ENCODE measurements at regions not wholly inside any gene's neighbourhood (a gene's known extent, or its start where the extent isn't known, plus 50 kb on each side); places are given as distances from the start of the nearest gene placed in this dataset.

GRCh38 chr6:170177772-170178560 is 112.9 kb downstream of the DLL1 start:
- Histone ChIP-seq H3K27ac (no peak overlapping the region), H3K4me1 (replicated peaks in 1 of 2) (peaks cover 8 to 21% of the 10 kb centered on the region in 2 donors), H3K4me3 (no peak overlapping the region)
- 75 to 100% (median 95%) methylated on average over 2 to 8 of the region's 26 CpGs; no CpG with 5 or more reads in 5 of the 10 experiments for WGBS, 10 experiments
- ATAC-seq (replicated peaks in 6 of 8), result no peak
- in situ Hi-C loops (cut with MboI; ENCODE audit: low pct_unique_long_range_greater_than_20kb in 2 of 9, low sequenced_read_pairs in 9 of 9, unreplicated experiment in 9 of 9), result no loop called here

DNA sequence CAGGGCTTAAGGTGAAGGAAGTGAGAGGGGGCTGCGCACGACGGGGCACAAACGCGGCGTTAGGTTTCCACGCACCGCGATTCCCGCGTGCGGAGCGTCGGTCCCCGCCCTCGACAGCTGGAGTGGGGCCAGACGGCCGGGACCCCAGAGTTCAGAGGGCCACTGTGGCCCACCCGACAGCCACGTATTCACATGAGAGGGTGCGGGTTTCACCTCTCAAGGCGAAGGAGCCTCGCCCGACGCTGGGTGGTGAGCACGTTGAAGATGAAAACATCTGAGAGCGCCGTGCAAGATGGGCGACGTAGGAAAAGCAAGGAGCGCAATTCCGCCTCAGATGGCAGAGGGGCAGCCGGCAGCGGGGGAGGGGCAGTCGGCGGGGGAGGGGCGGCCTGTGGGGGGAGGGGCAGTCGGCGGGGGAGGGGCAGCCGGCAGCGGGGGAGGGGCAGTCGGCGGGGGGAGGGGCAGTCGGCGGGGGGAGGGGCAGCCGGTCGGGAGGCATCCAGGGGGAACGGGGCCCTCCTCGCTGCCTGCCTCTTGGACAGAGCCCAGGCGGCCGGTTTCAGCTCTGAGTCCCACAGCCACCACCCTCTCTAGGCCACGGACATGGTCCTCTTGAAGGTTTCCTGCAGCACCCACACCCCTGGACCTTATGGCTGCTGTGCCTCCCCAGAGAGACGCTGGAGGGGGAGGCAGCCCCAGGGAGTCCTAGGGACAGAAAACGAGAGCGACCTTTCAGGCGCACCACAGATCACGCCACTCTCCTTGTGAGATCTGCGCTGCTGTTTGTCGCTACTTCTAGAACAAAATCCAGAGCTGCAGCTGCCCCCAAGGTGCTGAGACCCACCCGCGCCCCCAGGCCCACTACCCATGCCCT is 113.7 kb downstream of the DLL1 start:
- in situ Hi-C loops (cut with MboI; ENCODE audit: low pct_unique_long_range_greater_than_20kb in 2 of 9, low sequenced_read_pairs in 9 of 9, unreplicated experiment in 9 of 9), result no loop called here
- no peak overlapping the region for H3K4me3 ChIP-seq
- 40 to 90% (median 78%) methylated on average over 1 to 19 of the region's 61 CpGs; no CpG with 5 or more reads in 6 of the 10 experiments for WGBS, 10 experiments
- no peak overlapping the region for H3K27ac ChIP-seq
- H3K4me1 ChIP-seq (replicated peaks in 1 of 2), result peaks cover 15 to 27% of the 10 kb centered on the region in 2 donors
- peak in 1 of 8 experiments; percentile 20 for ATAC-seq (replicated peaks in 6 of 8)

DNA sequence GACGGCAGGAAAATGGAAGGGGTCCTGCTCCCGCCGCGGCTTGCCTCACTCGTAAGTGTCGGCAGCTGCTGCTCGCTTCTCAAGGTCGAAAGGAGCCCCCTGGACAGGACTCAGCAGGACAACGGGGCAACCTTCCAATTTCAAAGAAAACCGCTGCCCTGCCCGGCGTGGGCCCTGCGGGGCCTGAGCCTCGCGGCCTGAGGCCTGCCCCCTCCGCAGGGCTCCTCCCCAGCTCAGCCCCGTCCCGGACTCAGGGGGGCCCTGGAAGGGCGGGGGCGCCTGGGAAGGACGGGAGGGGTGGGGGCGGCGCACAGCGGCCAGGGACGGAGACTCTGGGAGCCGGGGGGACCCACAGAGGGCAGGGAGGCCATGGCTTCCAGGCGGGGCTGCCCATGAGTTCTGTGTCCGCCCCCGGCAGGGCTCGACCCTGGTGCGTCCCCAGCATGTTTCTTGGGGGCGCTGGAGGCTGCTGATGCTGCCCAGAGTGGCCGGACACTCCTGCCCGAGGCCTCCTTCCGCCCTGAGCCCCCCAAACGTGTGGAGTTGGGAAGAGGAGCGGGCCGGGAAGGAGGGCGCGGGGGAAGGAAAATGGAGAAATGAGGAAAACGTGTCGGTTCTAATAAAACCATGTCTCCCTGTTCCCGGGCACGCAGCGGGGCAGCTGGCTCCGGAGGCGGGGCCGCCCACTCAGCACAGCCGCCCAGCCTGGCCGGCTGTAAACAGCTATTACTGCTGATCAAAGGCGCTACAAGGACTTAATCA is 114.6 kb downstream of the DLL1 start:
- ATAC-seq (replicated peaks in 6 of 8), result peak in 2 of 8 experiments; percentile 32 to 35
- H3K4me3 ChIP-seq, result no peak overlapping the region
- WGBS, 10 experiments, result 35 to 90% (median 73%) methylated on average over 1 to 16 of the region's 51 CpGs; no CpG with 5 or more reads in 3 of the 10 experiments
- in situ Hi-C loops (cut with MboI; ENCODE audit: low pct_unique_long_range_greater_than_20kb in 2 of 9, low sequenced_read_pairs in 9 of 9, unreplicated experiment in 9 of 9), result no loop called here
- no peak overlapping the region for H3K27ac ChIP-seq
- peaks cover 15 to 27% of the 10 kb centered on the region in 2 donors for H3K4me1 ChIP-seq (replicated peaks in 1 of 2)

DNA sequence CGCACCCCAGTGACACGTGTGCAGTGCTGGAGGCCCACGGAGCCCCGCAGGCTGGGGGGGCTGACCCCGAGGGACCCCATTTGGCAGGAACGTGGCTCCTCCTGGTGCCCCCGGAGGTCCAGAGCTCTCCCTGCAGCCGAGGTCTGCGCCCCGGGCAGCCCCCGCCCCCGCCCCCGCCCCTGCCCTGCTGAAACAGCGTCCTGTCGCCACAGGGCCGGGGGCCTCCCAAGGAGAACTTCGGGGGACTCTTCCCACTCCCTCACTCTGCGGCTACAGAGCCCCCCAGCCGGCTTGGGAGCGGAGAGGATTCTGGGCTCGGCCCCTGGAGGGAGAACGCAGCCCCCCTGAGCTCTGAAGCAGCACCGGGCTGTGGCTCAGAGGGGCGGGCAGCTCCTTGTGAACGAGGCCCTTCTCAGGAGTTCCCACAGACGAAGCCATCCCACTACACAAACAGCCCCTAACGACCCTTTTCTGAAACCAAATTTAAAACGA is 115.2 kb downstream of the DLL1 start:
- 74 to 100% (median 82%) methylated on average over 2 to 9 of the region's 28 CpGs; no CpG with 5 or more reads in 7 of the 10 experiments for WGBS, 10 experiments
- in situ Hi-C loops (cut with MboI; ENCODE audit: low pct_unique_long_range_greater_than_20kb in 2 of 9, low sequenced_read_pairs in 9 of 9, unreplicated experiment in 9 of 9), result no loop called here
- Histone ChIP-seq H3K27ac (no peak overlapping the region), H3K4me3 (no peak overlapping the region), H3K4me1 (replicated peaks in 1 of 2) (peaks cover 15 to 27% of the 10 kb centered on the region in 2 donors)
- no peak for ATAC-seq (replicated peaks in 6 of 8)

- WGBS, 10 experiments, result 95 to 100% (median 100%) methylated on average over 2 to 6 of the region's 37 CpGs; no CpG with 5 or more reads in 7 of the 10 experiments
- H3K4me3 ChIP-seq, result no peak overlapping the region
- in situ Hi-C loops (cut with MboI; ENCODE audit: low pct_unique_long_range_greater_than_20kb in 2 of 9, low sequenced_read_pairs in 9 of 9, unreplicated experiment in 9 of 9), result no loop called here
- peaks cover 15 to 27% of the 10 kb centered on the region in 2 donors for H3K4me1 ChIP-seq (replicated peaks in 1 of 2)
- ATAC-seq (replicated peaks in 6 of 8), result no peak
- H3K27ac ChIP-seq, result no peak overlapping the region
Observed at GRCh38 chr6:170174771-170175643, 115.9 kb downstream of the DLL1 start.

DNA sequence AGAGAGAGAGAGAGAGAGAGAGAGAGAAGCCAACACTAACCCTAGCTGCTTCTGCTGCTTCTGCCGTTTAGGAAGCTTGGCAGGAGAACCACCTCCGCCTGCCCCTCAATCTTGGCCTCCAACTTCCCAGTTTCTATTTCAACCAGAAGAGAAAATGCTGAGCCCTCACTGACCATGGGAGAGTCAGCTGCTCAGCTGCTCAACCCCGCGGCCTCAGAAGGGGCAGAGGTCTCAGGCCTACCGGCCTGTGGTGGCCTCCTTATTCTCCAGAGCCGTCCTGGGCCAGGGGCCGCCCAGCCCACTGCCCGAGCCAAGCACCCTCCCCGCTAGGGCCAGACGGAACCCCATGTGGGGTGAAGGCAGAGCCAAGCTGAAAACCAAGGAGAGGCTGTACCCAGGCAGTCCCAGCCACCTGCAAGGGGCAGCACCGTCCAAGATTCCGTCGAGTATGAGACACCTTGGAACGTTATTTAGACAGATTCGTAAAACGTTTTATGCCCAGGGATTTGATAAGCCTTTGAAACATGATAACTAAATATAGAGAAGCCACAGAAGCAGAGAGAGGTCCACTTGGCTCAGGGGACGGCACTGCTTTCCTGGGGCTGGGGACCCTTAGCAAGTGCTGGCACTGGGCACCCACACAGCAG is 116.6 kb downstream of the DLL1 start:
- peaks cover 15 to 27% of the 10 kb centered on the region in 2 donors for H3K4me1 ChIP-seq (replicated peaks in 1 of 2)
- 10 to 90% (median 80%) methylated on average over 1 to 11 of the region's 17 CpGs; no CpG with 5 or more reads in 5 of the 10 experiments for WGBS, 10 experiments
- H3K4me3 ChIP-seq, result no peak overlapping the region
- in situ Hi-C loops (cut with MboI; ENCODE audit: low pct_unique_long_range_greater_than_20kb in 2 of 9, low sequenced_read_pairs in 9 of 9, unreplicated experiment in 9 of 9), result no loop called here
- no peak for ATAC-seq (replicated peaks in 6 of 8)
- no peak overlapping the region for H3K27ac ChIP-seq

- Histone ChIP-seq H3K27ac (peak overlapping the region; percentile 41 to 56), H3K4me3 (no peak overlapping the region), H3K4me1 (replicated peaks in 1 of 2) (peaks cover 15 to 27% of the 10 kb centered on the region in 2 donors)
- in situ Hi-C loops (cut with MboI; ENCODE audit: low pct_unique_long_range_greater_than_20kb in 2 of 9, low sequenced_read_pairs in 9 of 9, unreplicated experiment in 9 of 9), result no loop called here
- ATAC-seq (replicated peaks in 6 of 8), result peak in 7 of 8 experiments; percentile 67 to 82 (median 76)
- WGBS, 10 experiments, result 27 to 80% (median 49%) methylated on average over 1 to 4 of the region's 5 CpGs; no CpG with 5 or more reads in 4 of the 10 experiments
Observed at GRCh38 chr6:170173335-170173881, 117.5 kb downstream of the DLL1 start.

DNA sequence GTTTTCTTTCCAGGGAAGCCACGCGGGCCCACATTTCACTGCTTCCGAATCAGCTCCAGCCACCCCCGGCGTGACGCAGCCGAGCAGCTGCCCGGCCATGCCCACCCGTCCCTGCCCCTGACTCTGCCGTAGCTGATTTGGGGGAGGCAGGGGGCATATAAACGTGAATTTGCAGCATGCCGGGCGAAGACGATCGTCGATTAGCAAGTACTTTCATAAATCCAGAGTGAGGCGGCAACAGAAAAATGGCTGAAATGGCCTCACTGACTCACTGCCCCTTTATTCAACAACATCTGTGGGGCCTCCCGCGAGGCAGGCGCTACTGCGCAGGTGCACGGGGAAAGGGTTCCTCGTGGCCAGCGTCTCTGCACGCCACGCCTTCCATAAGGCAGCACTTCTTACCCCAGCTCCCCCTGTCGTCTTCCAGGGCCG is 118.0 kb downstream of the DLL1 start:
- ATAC-seq (replicated peaks in 6 of 8), result peak in 1 of 8 experiments; percentile 54
- Histone ChIP-seq H3K4me3 (no peak overlapping the region), H3K27ac (peak overlapping the region in 1 of 2 donors; percentile 56), H3K4me1 (replicated peaks in 1 of 2) (peaks cover 15 to 27% of the 10 kb centered on the region in 2 donors)
- in situ Hi-C loops (cut with MboI; ENCODE audit: low pct_unique_long_range_greater_than_20kb in 2 of 9, low sequenced_read_pairs in 9 of 9, unreplicated experiment in 9 of 9), result no loop called here
- 20 to 97% (median 76%) methylated on average over 1 to 9 of the region's 28 CpGs; no CpG with 5 or more reads in 3 of the 10 experiments for WGBS, 10 experiments

DNA sequence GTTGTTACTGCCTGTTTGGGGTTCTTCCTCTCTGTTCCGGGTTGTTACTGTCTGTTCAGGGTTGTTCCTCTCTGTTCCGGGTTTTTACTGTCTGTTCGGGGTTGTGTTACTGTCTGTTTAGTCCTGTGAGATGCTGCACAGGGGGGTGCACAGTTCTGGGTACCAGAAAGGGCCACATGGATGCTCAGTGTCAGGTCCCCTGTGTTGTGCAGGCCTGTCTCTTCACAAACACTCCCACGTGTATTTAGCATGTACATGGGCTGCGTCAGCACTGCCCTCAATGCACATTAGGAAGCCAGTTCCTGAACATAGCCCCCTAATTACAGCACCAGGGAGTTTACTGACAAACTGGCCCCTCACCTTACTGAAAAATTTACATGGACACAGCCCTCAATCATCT is 118.5 kb downstream of the DLL1 start:
- no peak overlapping the region for H3K4me3 ChIP-seq
- in situ Hi-C loops (cut with MboI; ENCODE audit: low pct_unique_long_range_greater_than_20kb in 2 of 9, low sequenced_read_pairs in 9 of 9, unreplicated experiment in 9 of 9), result no loop called here
- H3K27ac ChIP-seq, result peak overlapping the region in 1 of 2 donors; percentile 56
- 55 to 93% (median 67%) methylated on average over 1 to 4 of the region's 5 CpGs; no CpG with 5 or more reads in 3 of the 10 experiments for WGBS, 10 experiments
- H3K4me1 ChIP-seq (replicated peaks in 1 of 2), result peaks cover 15 to 26% of the 10 kb centered on the region in 2 donors
- ATAC-seq (replicated peaks in 6 of 8), result no peak

DNA sequence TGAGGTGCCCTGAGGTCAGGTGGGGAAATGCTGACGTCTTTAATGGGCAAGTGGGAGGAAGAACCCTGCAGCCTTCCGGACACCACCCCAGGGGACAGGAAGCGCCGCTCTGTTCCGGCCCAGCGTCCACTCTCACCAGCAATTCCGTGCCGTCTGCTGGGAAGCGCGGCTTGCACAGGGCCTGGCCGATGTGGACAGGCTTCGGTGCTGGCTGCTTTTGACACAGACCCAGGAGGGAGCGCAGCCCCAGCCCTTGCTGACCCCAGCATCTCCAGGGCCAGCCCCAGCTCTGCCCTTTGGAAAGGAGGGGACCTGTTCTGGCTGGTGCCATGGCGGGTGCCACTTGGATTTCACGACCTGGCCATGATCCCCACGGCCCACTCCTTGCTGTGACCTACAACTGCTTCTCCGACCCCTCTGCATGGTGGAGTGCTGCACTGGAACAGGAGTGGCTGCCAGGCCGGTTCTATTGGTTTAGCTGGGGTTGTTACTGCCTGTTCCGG is 123.2 kb downstream of the DLL1 start:
- Histone ChIP-seq H3K4me3 (no peak overlapping the region), H3K27ac (no peak overlapping the region), H3K4me1 (replicated peaks in 1 of 2) (peaks cover 10 to 13% of the 10 kb centered on the region in 2 donors)
- in situ Hi-C loops (cut with MboI; ENCODE audit: low pct_unique_long_range_greater_than_20kb in 2 of 9, low sequenced_read_pairs in 9 of 9, unreplicated experiment in 9 of 9), result no loop called here
- WGBS, 10 experiments, result 77 to 88% (median 82%) methylated on average over 3 to 7 of the region's 19 CpGs; no CpG with 5 or more reads in 7 of the 10 experiments
- no peak for ATAC-seq (replicated peaks in 6 of 8)
